ENCODE measurements at regions not wholly inside any gene's neighbourhood (a gene's known extent, or its start where the extent isn't known, plus 50 kb on each side); places are given as distances from the start of the nearest gene placed in this dataset.

GRCh38 chr21:16517383-16517782, 787.6 kb downstream of the USP25 start:
- no peak for DNase-seq

GRCh38 chr21:16519036-16519435, 789.3 kb downstream of the USP25 start:
- DNase-seq = no peak

- no peak for DNase-seq
Measured at GRCh38 chr21:16519644-16520043, 789.9 kb downstream of the USP25 start.

- DNase-seq = no peak
Measured at GRCh38 chr21:16522548-16522947, 792.8 kb downstream of the USP25 start.

- no peak for DNase-seq
Measured at GRCh38 chr21:16530656-16531055, 800.9 kb downstream of the USP25 start.

GRCh38 chr21:16532840-16533239, 803.1 kb downstream of the USP25 start:
- DNase-seq = no peak

GRCh38 chr21:16533692-16534407, 804.1 kb downstream of the USP25 start:
- no peak for DNase-seq

- no peak for DNase-seq
Measured at GRCh38 chr21:16534408-16535101, 804.8 kb downstream of the USP25 start.

- no peak for DNase-seq
Measured at GRCh38 chr21:16535102-16535422, 805.3 kb downstream of the USP25 start.

- DNase-seq = no peak
Measured at GRCh38 chr21:16535626-16536025, 805.8 kb downstream of the USP25 start.

- no peak for DNase-seq
Measured at GRCh38 chr21:16536140-16536539, 806.4 kb downstream of the USP25 start.

GRCh38 chr21:16536643-16537434, 807.1 kb downstream of the USP25 start:
- no peak for DNase-seq

- DNase-seq = no peak
Measured at GRCh38 chr21:16537501-16537900, 807.7 kb downstream of the USP25 start.

- DNase-seq = no peak
Measured at GRCh38 chr21:16538405-16538804, 808.6 kb downstream of the USP25 start.

GRCh38 chr21:16538936-16539440, 809.2 kb downstream of the USP25 start:
- no peak for DNase-seq

- DNase-seq = no peak
Measured at GRCh38 chr21:16540966-16541727, 811.4 kb downstream of the USP25 start.

GRCh38 chr21:16550118-16550517, 820.3 kb downstream of the USP25 start:
- DNase-seq = no peak

- DNase-seq = no peak
Measured at GRCh38 chr21:16550917-16551741, 821.3 kb downstream of the USP25 start.

GRCh38 chr21:16552880-16553279, 823.1 kb downstream of the USP25 start:
- no peak for DNase-seq

- DNase-seq = no peak
Measured at GRCh38 chr21:16554503-16554902, 824.7 kb downstream of the USP25 start.

GRCh38 chr21:16563116-16563515, 833.3 kb downstream of the USP25 start:
- no peak for DNase-seq

GRCh38 chr21:16563795-16564194, 834.0 kb downstream of the USP25 start:
- no peak for DNase-seq
